ENCODE measurements at regions not wholly inside any gene's neighbourhood (a gene's known extent, or its start where the extent isn't known, plus 50 kb on each side); places are given as distances from the start of the nearest gene placed in this dataset.

DNA sequence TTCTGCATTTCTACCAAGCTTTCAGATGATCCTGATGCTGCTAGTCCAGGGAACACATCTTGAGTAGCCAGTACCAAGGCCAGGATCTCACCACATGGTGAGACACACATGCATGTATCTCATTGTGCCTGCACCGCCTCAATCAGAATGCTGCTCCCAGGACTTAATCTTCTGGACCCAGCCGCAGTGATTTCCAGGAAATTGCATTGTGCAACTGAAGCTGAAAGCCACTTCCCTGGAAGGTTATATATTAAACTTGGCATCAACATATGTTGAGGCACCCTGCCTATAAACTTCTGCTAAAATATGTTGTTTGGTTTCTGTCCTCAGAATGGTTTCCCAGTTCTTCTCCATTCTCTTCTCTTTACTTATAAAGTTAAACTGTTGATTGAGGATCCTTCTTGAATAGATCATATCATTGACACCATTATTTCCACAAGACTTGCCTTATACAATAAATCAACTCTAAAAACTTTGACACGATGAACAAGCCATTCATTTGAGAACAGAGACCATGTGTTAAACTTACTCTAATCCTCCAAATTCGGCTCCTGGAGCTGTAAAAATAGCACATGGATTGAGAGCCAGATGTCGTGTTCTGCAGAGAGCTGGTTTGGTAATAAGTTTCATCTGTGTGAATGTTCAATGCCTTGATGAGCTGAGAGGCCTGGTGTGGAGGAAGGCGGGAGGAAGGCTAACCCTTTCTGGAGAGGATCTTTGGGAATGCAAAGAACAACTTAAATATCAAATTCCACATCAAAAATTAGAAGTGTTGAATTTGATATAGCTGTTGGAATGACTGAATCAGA is 65.0 kb upstream of the PCSK2 start:
- no peak overlapping the region for H3K27ac ChIP-seq
- H4K20me1 ChIP-seq (ENCODE audit: insufficient read depth), result no peaks in the 10 kb centered on the region
- no peak overlapping the region for H2AFZ ChIP-seq (ENCODE audit: low read depth)
- no peak overlapping the region for H3K4me3 ChIP-seq (IDR thresholded peaks at IDR 0.05; ENCODE audit: insufficient read depth, low read depth, low read length)
- no peaks in the 10 kb centered on the region for H3K4me1 ChIP-seq (ENCODE audit: low read depth, poor library complexity, severe bottlenecking)
- H3K36me3 ChIP-seq (ENCODE audit: insufficient read depth), result no peaks in the 10 kb centered on the region
- TF ChIP-seq, protein P1, sequence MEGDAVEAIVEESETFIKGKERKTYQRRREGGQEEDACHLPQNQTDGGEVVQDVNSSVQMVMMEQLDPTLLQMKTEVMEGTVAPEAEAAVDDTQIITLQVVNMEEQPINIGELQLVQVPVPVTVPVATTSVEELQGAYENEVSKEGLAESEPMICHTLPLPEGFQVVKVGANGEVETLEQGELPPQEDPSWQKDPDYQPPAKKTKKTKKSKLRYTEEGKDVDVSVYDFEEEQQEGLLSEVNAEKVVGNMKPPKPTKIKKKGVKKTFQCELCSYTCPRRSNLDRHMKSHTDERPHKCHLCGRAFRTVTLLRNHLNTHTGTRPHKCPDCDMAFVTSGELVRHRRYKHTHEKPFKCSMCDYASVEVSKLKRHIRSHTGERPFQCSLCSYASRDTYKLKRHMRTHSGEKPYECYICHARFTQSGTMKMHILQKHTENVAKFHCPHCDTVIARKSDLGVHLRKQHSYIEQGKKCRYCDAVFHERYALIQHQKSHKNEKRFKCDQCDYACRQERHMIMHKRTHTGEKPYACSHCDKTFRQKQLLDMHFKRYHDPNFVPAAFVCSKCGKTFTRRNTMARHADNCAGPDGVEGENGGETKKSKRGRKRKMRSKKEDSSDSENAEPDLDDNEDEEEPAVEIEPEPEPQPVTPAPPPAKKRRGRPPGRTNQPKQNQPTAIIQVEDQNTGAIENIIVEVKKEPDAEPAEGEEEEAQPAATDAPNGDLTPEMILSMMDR (conservative IDR thresholded peaks at IDR 0.05; ENCODE audit: low read depth, low read length), result no peak
- H3K9ac ChIP-seq, result no peak overlapping the region
- no peak overlapping the region for H3K4me2 ChIP-seq
- no peaks in the 10 kb centered on the region for H3K79me2 ChIP-seq (ENCODE audit: insufficient read depth, low read depth)
- H3K27me3 ChIP-seq (ENCODE audit: insufficient read depth, low read depth), result no peaks in the 10 kb centered on the region

DNA sequence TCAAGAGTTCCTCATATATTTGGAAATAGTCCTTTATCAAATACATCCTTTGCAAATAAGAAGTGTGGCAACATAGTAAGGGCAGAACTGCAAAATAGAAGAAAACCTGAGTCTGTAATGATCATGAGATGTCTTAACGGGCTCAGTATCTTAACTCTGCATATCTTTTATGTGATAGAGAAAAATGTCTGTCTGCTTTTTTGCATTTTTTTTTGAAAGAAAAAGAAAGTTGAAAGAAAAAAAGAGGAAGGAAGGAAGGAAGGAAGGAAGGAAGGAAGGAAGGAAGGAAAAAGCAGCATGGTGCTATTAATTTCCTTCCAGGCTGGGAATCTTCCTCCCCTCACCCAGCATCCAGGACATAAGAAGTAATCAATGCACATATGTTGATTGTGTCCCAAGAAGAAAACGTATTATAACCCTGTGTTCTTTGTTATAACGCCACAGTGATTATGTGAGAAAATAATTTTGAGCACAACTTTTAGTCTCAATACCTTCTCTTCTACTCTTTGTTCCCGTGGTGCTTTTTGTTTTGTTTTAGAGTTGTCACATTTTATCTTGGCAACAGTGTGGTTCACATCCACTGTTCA is 58.7 kb upstream of the PCSK2 start:
- Histone ChIP-seq H3K4me1 (ENCODE audit: low read depth, poor library complexity, severe bottlenecking) (no peaks in the 10 kb centered on the region), H4K20me1 (ENCODE audit: insufficient read depth) (no peaks in the 10 kb centered on the region), H3K4me2 (no peak overlapping the region), H3K27ac (no peak overlapping the region), H3K4me3 (IDR thresholded peaks at IDR 0.05; ENCODE audit: insufficient read depth, low read depth, low read length) (no peak overlapping the region), H2AFZ (ENCODE audit: low read depth) (no peak overlapping the region), H3K79me2 (ENCODE audit: insufficient read depth, low read depth) (no peaks in the 10 kb centered on the region), H3K9ac (no peak overlapping the region), H3K27me3 (ENCODE audit: insufficient read depth, low read depth) (no peaks in the 10 kb centered on the region), H3K36me3 (ENCODE audit: insufficient read depth) (no peaks in the 10 kb centered on the region)
- TF ChIP-seq, protein P1 (conservative IDR thresholded peaks at IDR 0.05; ENCODE audit: low read depth, low read length), result no peak

DNA sequence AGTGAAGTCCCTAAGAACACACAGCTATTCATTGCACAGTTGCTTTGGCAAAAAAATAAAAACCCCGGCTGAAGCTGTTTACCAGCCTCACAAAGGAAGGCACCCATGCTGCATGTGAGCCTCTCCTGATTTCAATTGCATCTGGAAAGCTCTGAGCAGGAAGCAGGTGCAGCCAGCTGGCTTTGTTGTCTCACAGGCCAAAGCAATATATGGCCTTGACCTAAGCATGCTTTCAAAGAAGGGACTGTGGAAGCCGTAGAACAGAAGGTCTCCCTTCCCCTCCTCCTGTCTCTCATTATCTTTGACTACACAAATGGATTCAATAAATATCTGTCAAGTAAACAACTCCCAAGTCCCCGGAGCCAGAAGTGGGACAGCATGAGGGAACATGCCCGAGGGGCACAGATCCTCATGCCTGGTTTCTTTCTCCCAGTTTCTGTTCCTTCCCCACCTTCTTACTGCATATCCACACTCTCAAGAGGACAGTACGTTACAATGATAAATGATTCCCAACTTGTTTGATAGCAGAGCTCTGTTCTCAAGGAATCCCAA is 57.2 kb upstream of the PCSK2 start:
- no peaks in the 10 kb centered on the region for H3K4me1 ChIP-seq (ENCODE audit: low read depth, poor library complexity, severe bottlenecking)
- no peak overlapping the region for H3K9ac ChIP-seq
- no peaks in the 10 kb centered on the region for H3K79me2 ChIP-seq (ENCODE audit: insufficient read depth, low read depth)
- no peak overlapping the region for H2AFZ ChIP-seq (ENCODE audit: low read depth)
- H3K4me3 ChIP-seq (IDR thresholded peaks at IDR 0.05; ENCODE audit: insufficient read depth, low read depth, low read length), result no peak overlapping the region
- TF ChIP-seq, protein P1 (conservative IDR thresholded peaks at IDR 0.05; ENCODE audit: low read depth, low read length), result no peak
- no peaks in the 10 kb centered on the region for H3K36me3 ChIP-seq (ENCODE audit: insufficient read depth)
- H3K27me3 ChIP-seq (ENCODE audit: insufficient read depth, low read depth), result no peaks in the 10 kb centered on the region
- no peak overlapping the region for H3K4me2 ChIP-seq
- no peaks in the 10 kb centered on the region for H4K20me1 ChIP-seq (ENCODE audit: insufficient read depth)
- no peak overlapping the region for H3K27ac ChIP-seq

DNA sequence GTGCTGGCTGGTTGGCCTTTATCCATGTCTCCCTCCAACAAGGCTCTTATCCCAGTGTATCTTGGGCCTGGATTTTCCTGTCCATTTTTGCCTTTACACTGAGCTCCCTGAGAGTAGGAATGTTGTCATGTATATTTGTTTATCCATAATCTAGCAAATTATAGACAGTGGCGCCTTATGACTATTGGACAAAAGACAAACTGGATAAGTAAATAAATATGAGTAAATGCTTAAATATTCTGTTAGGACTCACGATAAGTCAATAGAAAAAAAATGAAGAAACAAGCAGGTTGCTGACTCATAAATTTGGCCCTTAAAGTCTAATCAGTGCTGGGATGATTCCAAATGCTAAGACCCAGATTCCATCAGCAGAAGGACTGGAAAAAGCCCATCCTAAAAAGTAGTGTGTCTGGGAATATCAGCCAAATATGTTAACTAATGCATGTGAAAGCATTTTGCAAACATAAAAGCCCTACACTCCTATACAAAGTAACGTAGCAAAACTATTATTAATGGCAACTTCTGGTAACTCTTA is 55.0 kb upstream of the PCSK2 start:
- Histone ChIP-seq H3K79me2 (ENCODE audit: insufficient read depth, low read depth) (no peaks in the 10 kb centered on the region), H3K36me3 (ENCODE audit: insufficient read depth) (no peaks in the 10 kb centered on the region), H3K4me2 (no peak overlapping the region), H3K4me3 (IDR thresholded peaks at IDR 0.05; ENCODE audit: insufficient read depth, low read depth, low read length) (no peak overlapping the region), H3K9ac (no peak overlapping the region), H3K27me3 (ENCODE audit: insufficient read depth, low read depth) (no peaks in the 10 kb centered on the region), H2AFZ (ENCODE audit: low read depth) (no peak overlapping the region), H3K4me1 (ENCODE audit: low read depth, poor library complexity, severe bottlenecking) (no peaks in the 10 kb centered on the region), H4K20me1 (ENCODE audit: insufficient read depth) (no peaks in the 10 kb centered on the region), H3K27ac (no peak overlapping the region)
- TF ChIP-seq, protein P1 (conservative IDR thresholded peaks at IDR 0.05; ENCODE audit: low read depth, low read length), result no peak
